AG04450 (cell line): ENCODE measurements at regions not wholly inside any gene's neighbourhood (a gene's known extent, or its start where the extent isn't known, plus 50 kb on each side); places are given as distances from the start of the nearest gene placed in this dataset.

Experiments
- CTCF ChIA-PET: fragments of 300-600, 350-600 bp; formaldehyde crosslinking; extraction: SDS; loops from one replicate; lab custom pipeline; 2022; ENCODE audit warnings: antibody characterized with exemption, inconsistent platforms; lab: Charles Lee
- POLR2A ChIA-PET: fragments of 350-600 bp; formaldehyde crosslinking; extraction: SDS; loops from one replicate; lab custom pipeline; 2021; ENCODE audit warnings: antibody characterized with exemption, inconsistent platforms; lab: Yijun Ruan, JAX
- DNase-seq: peaks from one replicate; pipeline ENCODE4 v3.0.0-alpha.2; 2011; ENCODE audit warnings: low read depth, low spot score
- H3K27ac ChIP-seq: one replicate; pipeline ENCODE4 v1.5.1; 2012; ENCODE audit warnings: low read depth, low read length, control low read depth
- H3K27me3 ChIP-seq: one replicate; pipeline ENCODE4 v1.6.0; 2012; ENCODE audit warnings: low read length; ENCODE audit not compliant: control insufficient read depth, insufficient read depth
- H3K4me3 ChIP-seq: 2 replicates; pipeline ENCODE4 v1.5.1; 2011; ENCODE audit warnings: mild to moderate bottlenecking, low read depth, low read length, control low read depth
- H3K9me3 ChIP-seq: 2 replicates; pipeline ENCODE4 v1.5.1; 2012; ENCODE audit warnings: low read length; ENCODE audit not compliant: control insufficient read depth, insufficient read depth
- CTCF ChIP-seq: IDR thresholded peaks from 2 replicates; pipeline ENCODE4 v1.5.1; 2011; ENCODE audit warnings: low read depth, low read length, control low read depth, inconsistent platforms

DNA sequence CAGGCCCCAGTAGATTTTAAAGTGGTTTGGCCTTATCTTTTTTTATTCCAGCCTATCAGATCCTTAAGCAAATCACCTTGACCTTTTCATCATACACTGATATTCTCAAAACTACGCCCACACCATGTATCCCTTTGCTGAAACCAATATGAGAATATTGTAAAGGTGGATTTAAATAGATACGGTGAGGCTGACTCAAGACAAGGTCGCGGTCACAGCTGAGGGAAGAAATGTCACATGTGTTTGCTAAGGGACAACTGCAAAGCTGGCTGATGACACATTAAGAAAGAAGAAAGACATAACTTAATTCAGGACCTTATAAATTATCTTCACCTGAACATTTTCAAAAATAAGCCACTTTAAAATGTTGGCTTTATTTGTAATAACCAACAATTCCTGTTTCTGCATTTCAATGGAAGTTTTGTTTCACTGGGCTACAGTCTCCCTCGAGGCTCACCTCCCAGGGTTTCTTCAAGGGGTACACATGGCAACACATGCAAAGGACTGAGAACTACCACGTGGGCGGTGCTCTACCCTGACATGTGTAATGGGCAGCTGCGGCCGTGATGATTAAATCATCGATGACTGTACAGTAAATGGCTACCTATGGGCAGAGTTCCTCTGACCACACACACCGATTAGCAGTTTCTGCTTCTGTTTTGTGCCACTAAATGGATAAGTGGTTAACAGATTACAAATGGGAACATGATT, 189.5 kb downstream of the SIPA1L2 start:
- no peaks in the 10 kb centered on the region for H3K27me3 ChIP-seq
- no peak overlapping the region for H3K27ac ChIP-seq
- 0 out of 2 replicates have a peak, but pooled peaks cover 3% of the 10 kb centered on the region for H3K9me3 ChIP-seq
- H3K4me3 ChIP-seq, result no peak overlapping the region
- POLR2A ChIA-PET, result no interaction called here
- no peak for TF ChIP-seq CTCF
- CTCF ChIA-PET, result no interaction called here
- DNase-seq, result no peak

- no peaks in the 10 kb centered on the region for H3K27me3 ChIP-seq
- DNase-seq, result no peak
- no peak for TF ChIP-seq CTCF
- ChIA-PET CTCF (interaction anchor here (0.5 kb wide), 1 partner anchor 10 kb away, joined by 3 read pairs; no protein-coding TSS in a partner anchor), POLR2A (no interaction called here)
- H3K9me3 ChIP-seq, result 0 out of 2 replicates have a peak, but pooled peaks cover 3% of the 10 kb centered on the region
- no peak overlapping the region for H3K4me3 ChIP-seq
- H3K27ac ChIP-seq, result no peak overlapping the region
These were observed 190.9 kb downstream of the SIPA1L2 start for GRCh38 chr1:232439011-232439410.

- POLR2A ChIA-PET, result interaction anchor here (0.7 kb wide), 1 partner anchor 17 kb away, joined by 4 read pairs; no protein-coding TSS in a partner anchor
- Histone ChIP-seq H3K4me3 (no peak overlapping the region), H3K27me3 (no peaks in the 10 kb centered on the region), H3K9me3 (0 out of 2 replicates have a peak, but pooled peaks cover 3% of the 10 kb centered on the region), H3K27ac (no peak overlapping the region)
- TF ChIP-seq CTCF, result no peak
- no peak for DNase-seq
- CTCF ChIA-PET, result no interaction called here
These were observed 191.5 kb downstream of the SIPA1L2 start for GRCh38 chr1:232438476-232438875.

DNA sequence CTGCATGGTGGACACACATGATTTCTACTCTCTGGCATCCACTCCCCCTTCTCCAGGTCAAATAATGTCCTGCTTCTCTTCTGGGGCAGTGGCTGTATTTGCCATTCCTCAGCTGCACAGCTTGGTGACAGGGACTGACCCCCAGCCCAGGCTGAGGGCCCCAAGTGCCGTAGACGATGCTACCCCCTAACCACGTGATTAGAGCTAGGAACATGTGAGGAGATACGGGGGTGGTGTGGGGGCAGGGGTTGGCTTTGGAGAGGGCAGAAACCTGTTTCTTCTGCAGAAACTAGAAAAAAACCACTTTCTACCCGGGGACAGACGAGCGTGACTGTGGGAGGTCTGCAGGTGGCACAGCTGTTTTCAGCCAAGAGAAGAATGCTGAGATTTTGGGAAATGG, 192.4 kb downstream of the SIPA1L2 start:
- POLR2A ChIA-PET, result no interaction called here
- H3K9me3 ChIP-seq, result 0 out of 2 replicates have a peak, but pooled peaks cover 3% of the 10 kb centered on the region
- no peaks in the 10 kb centered on the region for H3K27me3 ChIP-seq
- TF ChIP-seq CTCF, result no peak
- CTCF ChIA-PET, result no interaction called here
- DNase-seq, result no peak
- no peak overlapping the region for H3K4me3 ChIP-seq
- no peak overlapping the region for H3K27ac ChIP-seq

GRCh38 chr1:232435729-232436128, 194.2 kb downstream of the SIPA1L2 start:
- DNase-seq, result peak; percentile 23
- H3K27ac ChIP-seq, result no peak overlapping the region

More at GRCh38 chr1:232435729-232436128, 194.2 kb downstream of the SIPA1L2 start:
- 0 out of 2 replicates have a peak, but pooled peaks cover 3% of the 10 kb centered on the region for H3K9me3 ChIP-seq
- H3K27me3 ChIP-seq, result no peaks in the 10 kb centered on the region
- POLR2A ChIA-PET, result no interaction called here
- TF ChIP-seq CTCF, result no peak
- CTCF ChIA-PET, result no interaction called here
- H3K4me3 ChIP-seq, result no peak overlapping the region
